SK-N-MC (cell line): ENCODE measurements at regions not wholly inside any gene's neighbourhood (a gene's known extent, or its start where the extent isn't known, plus 50 kb on each side); places are given as distances from the start of the nearest gene placed in this dataset.
"Not testable (repeated sequence)": the region's sequence is repeated elsewhere in the genome, so short reads cannot be mapped to it uniquely, and the experiment has no call there.

Experiments used
- EZH2 ChIP-seq: fragments of 200-600 bp; sonication (generic); IDR thresholded peaks from one replicate; pipeline ENCODE4 v1.6.1; 2017; ENCODE audit warnings: antibody characterized with exemption
- FOXP2 ChIP-seq: optimal IDR thresholded peaks from 2 replicates; pipeline ENCODE3; 2011; ENCODE audit warnings: mild to moderate bottlenecking, moderate library complexity; ENCODE audit not compliant: insufficient read depth; ENCODE audit errors: extremely low read length, control extremely low read depth
- POLR2AphosphoS5 ChIP-seq: IDR thresholded peaks from 2 replicates; pipeline ENCODE4 v1.6.1; 2012; ENCODE audit warnings: mild to moderate bottlenecking, low read depth, low read length, borderline replicate concordance

DNA sequence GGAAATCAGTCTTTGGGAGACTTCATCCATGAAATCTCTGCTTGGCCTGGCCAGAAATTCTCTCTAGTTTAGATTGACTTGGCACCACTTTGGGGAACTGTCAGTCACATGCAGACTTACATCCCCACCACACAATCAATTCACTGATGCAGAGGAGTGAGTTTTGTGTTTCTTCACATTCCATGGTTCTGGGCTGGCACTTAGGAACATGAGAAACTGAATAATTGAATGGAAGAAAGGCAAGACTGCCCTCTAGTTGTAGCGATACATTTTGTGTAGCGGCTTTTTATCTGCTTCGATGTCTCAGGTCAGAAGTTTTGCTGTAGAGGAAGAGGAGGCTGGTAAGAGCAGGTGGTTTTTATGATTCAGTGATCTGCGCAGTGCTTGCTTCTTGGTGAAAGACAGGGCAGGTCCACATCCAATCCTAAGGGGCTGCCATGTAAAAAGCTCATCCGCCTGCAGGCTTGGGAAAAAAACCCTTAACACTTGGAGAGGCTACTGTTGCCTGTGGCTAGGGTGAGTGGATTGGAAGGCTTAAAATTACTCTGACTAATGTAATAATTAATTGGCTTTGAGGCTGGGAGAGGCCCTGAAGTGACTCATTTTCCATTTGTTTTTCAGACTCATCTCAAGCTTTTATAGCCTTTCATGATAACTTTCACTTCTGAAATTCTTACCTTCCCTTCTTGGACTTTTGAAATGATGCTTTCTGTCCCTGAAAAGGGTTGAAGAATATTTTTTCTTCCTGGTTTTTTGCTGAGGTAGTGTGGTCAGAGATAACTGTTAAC, 75.4 kb upstream of the LPCAT1 start:
- TF ChIP-seq POLR2AphosphoS5, EZH2, FOXP2: not testable (repeated sequence)
